ENCODE measurements at regions not wholly inside any gene's neighbourhood (a gene's known extent, or its start where the extent isn't known, plus 50 kb on each side); places are given as distances from the start of the nearest gene placed in this dataset.

DNA sequence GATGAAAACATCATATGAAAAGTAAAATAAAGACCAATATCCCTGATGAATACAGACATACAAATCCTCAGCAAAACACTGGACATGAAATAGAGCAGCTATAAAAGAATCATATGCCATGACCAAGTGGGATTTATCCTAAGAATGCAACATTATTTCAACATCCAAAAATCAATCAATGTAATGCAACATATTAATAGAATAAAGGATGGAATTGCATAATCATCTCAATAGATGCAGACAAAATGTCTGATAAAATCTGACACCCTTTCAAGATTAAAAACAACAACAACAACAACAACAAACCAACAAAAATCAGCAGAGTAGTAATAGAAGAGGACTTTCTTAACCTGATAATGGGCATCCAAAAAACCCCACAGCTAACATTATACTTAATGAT, 63.8 kb upstream of the IL1R1 start:
- H3K9me3 ChIP-seq, result no peaks in the 10 kb centered on the region
- H3K4me3 ChIP-seq, result no peak overlapping the region
- no peaks in the 10 kb centered on the region for H3K36me3 ChIP-seq (ENCODE audit: low read depth, missing control alignments)
- TF ChIP-seq POLR2A (IDR thresholded peaks at IDR 0.05) (no peak), CTCF (IDR thresholded peaks at IDR 0.05) (no peak)
- no peak overlapping the region for H3K27ac ChIP-seq
- DNase-seq, result no peak
- H3K27me3 ChIP-seq, result no peaks in the 10 kb centered on the region
- intact Hi-C loops (cut with DNase I; ENCODE audit: low total_unique reads), result no loop called here
- peaks cover 6% of the 10 kb centered on the region for H3K4me1 ChIP-seq

GRCh38 chr2:102080451-102081242, 61.9 kb upstream of the IL1R1 start:
- intact Hi-C loops (cut with DNase I; ENCODE audit: low total_unique reads), result no loop called here
- Histone ChIP-seq H3K36me3 (ENCODE audit: low read depth, missing control alignments) (no peaks in the 10 kb centered on the region), H3K27me3 (no peaks in the 10 kb centered on the region), H3K4me3 (no peak overlapping the region), H3K4me1 (peaks cover 6% of the 10 kb centered on the region), H3K9me3 (no peaks in the 10 kb centered on the region), H3K27ac (no peak overlapping the region)
- 90 to 95% methylated on average over 6 of the region's 6 CpGs for WGBS, 2 donors
- no peak for TF ChIP-seq CTCF (IDR thresholded peaks at IDR 0.05)
- TF ChIP-seq POLR2A (IDR thresholded peaks at IDR 0.05), result no peak
- DNase-seq, result no peak

DNA sequence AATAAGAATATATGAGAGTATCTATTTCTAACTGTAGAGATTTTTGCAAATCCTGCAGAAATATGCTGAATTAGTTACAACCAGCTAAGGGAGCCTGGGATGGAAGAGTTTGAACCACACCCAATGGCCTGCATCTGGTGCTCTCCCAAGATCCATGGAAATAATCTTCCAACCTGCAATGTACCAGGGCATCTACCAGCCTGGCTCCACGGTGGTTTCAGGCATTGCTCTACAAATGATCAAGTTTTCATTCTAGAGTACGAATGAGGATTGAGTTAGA, 61.4 kb upstream of the IL1R1 start:
- 90 to 96% methylated on average over 2 of the region's 2 CpGs for WGBS, 2 donors
- no peak for DNase-seq
- Histone ChIP-seq H3K4me3 (no peak overlapping the region), H3K9me3 (no peaks in the 10 kb centered on the region), H3K27me3 (no peaks in the 10 kb centered on the region), H3K4me1 (peaks cover 6% of the 10 kb centered on the region), H3K36me3 (ENCODE audit: low read depth, missing control alignments) (no peaks in the 10 kb centered on the region), H3K27ac (no peak overlapping the region)
- intact Hi-C loops (cut with DNase I; ENCODE audit: low total_unique reads), result no loop called here
- no peak for TF ChIP-seq CTCF (IDR thresholded peaks at IDR 0.05)
- TF ChIP-seq POLR2A (IDR thresholded peaks at IDR 0.05), result no peak

DNA sequence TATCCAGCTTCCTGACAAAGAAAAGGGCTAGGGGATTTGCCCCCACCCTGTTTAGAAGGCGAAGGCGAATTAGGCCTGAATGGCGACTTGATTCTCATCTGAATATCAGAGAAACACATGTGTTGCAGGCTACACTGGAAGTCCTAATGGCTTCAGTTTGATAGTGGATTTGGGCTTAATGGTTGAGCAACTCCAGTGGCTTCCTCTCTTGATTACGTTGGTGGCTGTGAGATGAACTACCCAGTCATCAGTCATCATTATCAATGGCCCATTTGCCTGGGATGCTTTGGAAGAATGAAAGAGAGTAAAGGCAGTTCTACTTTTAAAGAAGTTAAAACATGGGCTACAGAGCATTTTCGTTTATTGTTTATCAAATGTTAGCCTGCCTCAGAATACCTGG, 60.9 kb upstream of the IL1R1 start:
- TF ChIP-seq CTCF (IDR thresholded peaks at IDR 0.05) (no peak), POLR2A (IDR thresholded peaks at IDR 0.05) (no peak)
- H3K9me3 ChIP-seq, result no peaks in the 10 kb centered on the region
- no peak overlapping the region for H3K27ac ChIP-seq

More for the DNA sequence above, 60.9 kb upstream of the IL1R1 start:
- no peaks in the 10 kb centered on the region for H3K27me3 ChIP-seq
- intact Hi-C loops (cut with DNase I; ENCODE audit: low total_unique reads), result no loop called here
- no peak for DNase-seq
- H3K36me3 ChIP-seq (ENCODE audit: low read depth, missing control alignments), result no peaks in the 10 kb centered on the region
- H3K4me1 ChIP-seq, result peaks cover 6% of the 10 kb centered on the region
- 89 to 93% methylated on average over 5 of the region's 5 CpGs for WGBS, 2 donors
- H3K4me3 ChIP-seq, result no peak overlapping the region
